MM.1S (cell line): ENCODE measurements at regions not wholly inside any gene's neighbourhood (a gene's known extent, or its start where the extent isn't known, plus 50 kb on each side); places are given as distances from the start of the nearest gene placed in this dataset.

Experiments
- CTCF ChIP-seq: fragments of 300-600 bp; sonication (generic); IDR thresholded peaks from 2 replicates; pipeline ENCODE4 v1.5.1; 2016; ENCODE audit warnings: antibody characterized with exemption, low read length, mixed read lengths
- EZH2 ChIP-seq: fragments of 300-600 bp; sonication (generic); optimal IDR thresholded peaks from 2 replicates; pipeline ENCODE3; 2017; ENCODE audit warnings: low read depth, mild to moderate bottlenecking, antibody characterized with exemption, low read length, mixed read lengths
- EZH2phosphoT487 ChIP-seq: fragments of 300-600 bp; sonication (generic); IDR thresholded peaks from 2 replicates; pipeline ENCODE4 v1.6.1; 2018; ENCODE audit warnings: antibody characterized with exemption, low read length

DNA sequence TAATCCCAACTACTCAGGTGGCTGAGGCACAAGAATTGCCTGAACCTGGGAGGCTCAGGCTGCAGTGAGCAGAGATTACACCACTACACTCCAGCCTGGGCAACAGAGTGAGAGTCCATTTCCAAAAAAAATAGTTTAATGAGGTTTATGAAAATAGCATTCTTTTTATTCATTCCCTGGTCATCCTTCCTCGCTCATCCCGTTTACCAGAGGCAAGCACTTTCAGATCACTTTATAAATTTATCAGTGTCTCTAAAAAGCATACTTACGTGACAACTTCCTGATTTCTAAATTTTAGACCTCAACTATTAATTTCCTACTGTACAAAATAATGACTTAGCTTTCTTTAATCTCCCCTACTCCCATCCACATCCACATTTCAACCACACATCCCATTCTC lies 864.8 kb downstream of the EPHA4 start:
- TF ChIP-seq CTCF (no peak), EZH2 (no peak), EZH2phosphoT487 (no peak)
